ENCODE measurements at regions not wholly inside any gene's neighbourhood (a gene's known extent, or its start where the extent isn't known, plus 50 kb on each side); places are given as distances from the start of the nearest gene placed in this dataset.

DNA sequence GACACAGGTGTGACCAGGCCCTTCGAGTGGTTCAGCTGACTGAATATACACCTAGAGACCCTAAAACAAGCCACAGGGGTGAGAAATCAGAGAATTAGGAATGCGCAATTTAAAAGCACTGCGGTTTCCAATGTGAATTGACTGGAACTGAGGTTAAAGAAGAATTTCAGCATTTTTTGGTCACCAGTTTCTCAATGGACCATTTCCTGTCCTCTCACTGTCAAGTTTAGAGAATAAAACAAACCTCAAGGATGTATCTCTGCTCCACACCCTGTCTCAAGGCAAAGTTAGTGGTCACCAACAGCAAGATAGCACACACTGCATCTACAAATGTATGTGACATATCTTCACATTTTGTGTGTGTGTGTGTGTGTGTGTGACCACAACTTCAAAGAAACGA, 143.8 kb upstream of the MAP3K1 start:
- Mint-ChIP-seq H3K36me3 (peaks cover 3 to 13% of the 10 kb centered on the region in 2 donors), H3K27ac (peak overlapping the region; percentile 95 to 98 (median 97)), H3K9me3 (peaks cover 0 to 7% (median under 1%) of the 10 kb centered on the region in 7 donors), H3K4me1 (peaks cover 87% of the 10 kb centered on the region), H3K4me3 (peak overlapping the region in 1 of 2 donors; percentile 70), H3K27me3 (ENCODE audit: low read depth in 3 of 3) (peaks cover 0 to 5% (median 1%) of the 10 kb centered on the region in 3 donors)
- WGBS (ENCODE audit: insufficient coverage): no CpG with 5 or more reads among the region's 4 CpGs
- no peak overlapping the region for H2AFZ ChIP-seq (ENCODE audit: insufficient read depth, low read depth, low read length, poor library complexity, severe bottlenecking)
- peaks cover 0 to 4% of the 10 kb centered on the region in 2 donors for H3K9me3 ChIP-seq (replicated peaks in 1 of 2; ENCODE audit: control insufficient read depth in 1 of 2, insufficient read depth in 1 of 2, low read length in 2 of 2)
- intact Hi-C loops (cut with micrococcal nuclease): loop anchor here in 1 of 2 donors (5.0 kb wide), 4 partner anchors 66 to 259 kb away; partner anchors contain the start of gene MAP3K1
- H3K27me3 ChIP-seq (ENCODE audit: control insufficient read depth in 2 of 2, insufficient read depth in 2 of 2, low read length in 2 of 2): no peaks in the 10 kb centered on the region
- no peaks in the 10 kb centered on the region for H3K36me3 ChIP-seq (replicated peaks in 1 of 2; ENCODE audit: control insufficient read depth in 1 of 2, insufficient read depth in 2 of 2, low read length in 2 of 2)
- peak overlapping the region; percentile 33 for H3K4me2 ChIP-seq (replicated peaks; ENCODE audit: extremely low read depth, low read length, poor library complexity, severe bottlenecking)
- peaks cover 86 to 92% of the 10 kb centered on the region in 2 donors for H3K4me1 ChIP-seq (ENCODE audit: control insufficient read depth in 1 of 2, insufficient read depth in 2 of 2, low read length in 2 of 2)
- DNase-seq: peak; percentile 41 to 80 (median 71)
- H3K9ac ChIP-seq (ENCODE audit: insufficient read depth, low read length, poor library complexity, severe bottlenecking): peak overlapping the region; percentile 27
- H4K20me1 ChIP-seq (ENCODE audit: insufficient read depth, low read length): no peaks in the 10 kb centered on the region
- TF ChIP-seq, protein P1, sequence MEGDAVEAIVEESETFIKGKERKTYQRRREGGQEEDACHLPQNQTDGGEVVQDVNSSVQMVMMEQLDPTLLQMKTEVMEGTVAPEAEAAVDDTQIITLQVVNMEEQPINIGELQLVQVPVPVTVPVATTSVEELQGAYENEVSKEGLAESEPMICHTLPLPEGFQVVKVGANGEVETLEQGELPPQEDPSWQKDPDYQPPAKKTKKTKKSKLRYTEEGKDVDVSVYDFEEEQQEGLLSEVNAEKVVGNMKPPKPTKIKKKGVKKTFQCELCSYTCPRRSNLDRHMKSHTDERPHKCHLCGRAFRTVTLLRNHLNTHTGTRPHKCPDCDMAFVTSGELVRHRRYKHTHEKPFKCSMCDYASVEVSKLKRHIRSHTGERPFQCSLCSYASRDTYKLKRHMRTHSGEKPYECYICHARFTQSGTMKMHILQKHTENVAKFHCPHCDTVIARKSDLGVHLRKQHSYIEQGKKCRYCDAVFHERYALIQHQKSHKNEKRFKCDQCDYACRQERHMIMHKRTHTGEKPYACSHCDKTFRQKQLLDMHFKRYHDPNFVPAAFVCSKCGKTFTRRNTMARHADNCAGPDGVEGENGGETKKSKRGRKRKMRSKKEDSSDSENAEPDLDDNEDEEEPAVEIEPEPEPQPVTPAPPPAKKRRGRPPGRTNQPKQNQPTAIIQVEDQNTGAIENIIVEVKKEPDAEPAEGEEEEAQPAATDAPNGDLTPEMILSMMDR (IDR thresholded peaks at IDR 0.05): no peak
- H3K27ac ChIP-seq (ENCODE audit: low read depth in 1 of 2, low read length in 2 of 2): peak overlapping the region; percentile 62 to 93
- H3K4me3 ChIP-seq (replicated peaks in 1 of 3; ENCODE audit: low read depth in 2 of 3, low read length in 3 of 3): peak overlapping the region in 1 of 3 experiments; percentile 31
- H3K79me2 ChIP-seq (ENCODE audit: insufficient read depth, low read length): no peaks in the 10 kb centered on the region

- peaks cover 0 to 5% of the 10 kb centered on the region in 2 donors for H3K9me3 ChIP-seq (replicated peaks in 1 of 2; ENCODE audit: control insufficient read depth in 1 of 2, insufficient read depth in 1 of 2, low read length in 2 of 2)
- Mint-ChIP-seq H3K4me3 (peak overlapping the region in 1 of 2 donors; percentile 26), H3K27ac (peak overlapping the region; percentile 95 to 98 (median 97)), H3K4me1 (peaks cover 87% of the 10 kb centered on the region), H3K9me3 (peaks cover 0 to 12% (median 2%) of the 10 kb centered on the region in 7 donors), H3K27me3 (ENCODE audit: low read depth in 3 of 3) (peaks cover 0 to 5% (median 1%) of the 10 kb centered on the region in 3 donors), H3K36me3 (peaks cover 3 to 13% of the 10 kb centered on the region in 2 donors)
- no peaks in the 10 kb centered on the region for H3K36me3 ChIP-seq (replicated peaks in 1 of 2; ENCODE audit: control insufficient read depth in 1 of 2, insufficient read depth in 2 of 2, low read length in 2 of 2)
- H4K20me1 ChIP-seq (ENCODE audit: insufficient read depth, low read length): no peaks in the 10 kb centered on the region
- peak in 1 of 3 donors; percentile 36 for DNase-seq
- H3K9ac ChIP-seq (ENCODE audit: insufficient read depth, low read length, poor library complexity, severe bottlenecking): peak overlapping the region; percentile 35
- peak overlapping the region; percentile 33 for H3K4me2 ChIP-seq (replicated peaks; ENCODE audit: extremely low read depth, low read length, poor library complexity, severe bottlenecking)
- WGBS (ENCODE audit: insufficient coverage): no CpG with 5 or more reads among the region's 2 CpGs
- no peak overlapping the region for H2AFZ ChIP-seq (ENCODE audit: insufficient read depth, low read depth, low read length, poor library complexity, severe bottlenecking)
- H3K4me3 ChIP-seq (replicated peaks in 1 of 3; ENCODE audit: low read depth in 2 of 3, low read length in 3 of 3): peak overlapping the region in 1 of 3 experiments; percentile 31
- H3K79me2 ChIP-seq (ENCODE audit: insufficient read depth, low read length): no peaks in the 10 kb centered on the region
- peaks cover 87 to 94% of the 10 kb centered on the region in 2 donors for H3K4me1 ChIP-seq (ENCODE audit: control insufficient read depth in 1 of 2, insufficient read depth in 2 of 2, low read length in 2 of 2)
- TF ChIP-seq, protein P1 (IDR thresholded peaks at IDR 0.05): no peak
- peak overlapping the region; percentile 92 to 93 for H3K27ac ChIP-seq (ENCODE audit: low read depth in 1 of 2, low read length in 2 of 2)
- no peaks in the 10 kb centered on the region for H3K27me3 ChIP-seq (ENCODE audit: control insufficient read depth in 2 of 2, insufficient read depth in 2 of 2, low read length in 2 of 2)
- intact Hi-C loops (cut with micrococcal nuclease): loop anchor here in 1 of 2 donors (5.0 kb wide), 4 partner anchors 66 to 259 kb away; partner anchors contain the start of gene MAP3K1
Measured at GRCh38 chr5:56670916-56671315, 144.4 kb upstream of the MAP3K1 start.
